HCT116 (cell line): ENCODE measurements at regions not wholly inside any gene's neighbourhood (a gene's known extent, or its start where the extent isn't known, plus 50 kb on each side); places are given as distances from the start of the nearest gene placed in this dataset.

Experiments used
- ATAC-seq: fragments of 200-7000 bp; cut with Tn5 transposase; 2 replicates; pipeline ENCODE4 v1.9.1; 2020; ENCODE audit warnings: mild to moderate bottlenecking, moderate library complexity
- BruUV-seq: library from RNA; stranded (reverse); fragments of 400-500 nt; replicated peaks from 2 replicates; lab custom pipeline; 2021; lab: Mats Ljungman, UMichigan
- CTCF ChIA-PET: fragments of 300-600 bp; sonication (Branson Sonifier 250); formaldehyde crosslinking; loops from one replicate; lab custom pipeline; 2021; ENCODE audit warnings: antibody characterized with exemption; lab: Charles Lee
- POLR2A ChIA-PET: fragments of 300-600, 350-600 bp; sonication (Branson Sonifier 250); formaldehyde crosslinking; loops from one replicate; lab custom pipeline; 2021; ENCODE audit warnings: antibody characterized with exemption; lab: Charles Lee
- RAD21 ChIA-PET, 2 experiments: fragments of 300-600 bp; sonication (Branson Sonifier 250); formaldehyde crosslinking; loops; one replicate each; lab custom pipeline; 2023; ENCODE audit warnings: low total read pairs in 2 of 2; ENCODE audit not compliant: uncharacterized antibody in 2 of 2, unreplicated experiment in 2 of 2, low non-redundant PET in 1 of 2; lab: Charles Lee
- DNase-seq: peaks from one replicate; pipeline ENCODE4 v3.0.0-alpha.2; 2010; ENCODE audit warnings: low read depth, low spot score
- H2AFZ ChIP-seq: fragments of 200-600 bp; shearing (Covaris generic), sonication (generic); 2 replicates; pipeline ENCODE4 v1.6.1; 2017; ENCODE audit warnings: low read depth, mixed run types, mixed read lengths, antibody characterized with exemption, low read length; ENCODE audit not compliant: poor library complexity, severe bottlenecking
- H3K27ac ChIP-seq: 2 replicates; pipeline ENCODE4 v1.5.1; 2012; ENCODE audit warnings: low read depth, low read length
- H3K27me3 ChIP-seq: fragments of 200-600 bp; sonication (generic); 2 replicates; pipeline ENCODE4 v1.6.1; 2016; ENCODE audit warnings: mixed run types, low read length, mixed read lengths; ENCODE audit not compliant: insufficient read depth
- H3K36me3 ChIP-seq, 2 experiments: fragments of 200-500 bp in 1 of 2; fragments of 200-600 bp in 1 of 2; sonication (Bioruptor generic) in 1 of 2; sonication (generic) in 1 of 2; 2 replicates each; pipeline versions ENCODE4 v1.5.1 to v1.6.1; 2014 to 2016; ENCODE audit warnings: low read length in 2 of 2, inconsistent platforms in 1 of 2, mixed read lengths in 1 of 2, mixed run types in 1 of 2; ENCODE audit not compliant: insufficient read depth in 2 of 2, control insufficient read depth in 1 of 2
- H3K4me1 ChIP-seq, 2 experiments: fragments of 200-600 bp in 1 of 2; sonication (generic) in 1 of 2; 2 replicates each; pipeline versions ENCODE4 v1.5.1 to v1.6.1; 2012 to 2017; ENCODE audit warnings: low read length in 2 of 2, inconsistent platforms in 1 of 2, mild to moderate bottlenecking in 1 of 2, mixed read lengths in 1 of 2, mixed run types in 1 of 2, moderate library complexity in 1 of 2; ENCODE audit not compliant: insufficient read depth in 2 of 2, control insufficient read depth in 1 of 2
- H3K4me2 ChIP-seq: fragments of 200-600 bp; sonication (generic); 2 replicates; pipeline ENCODE4 v1.6.1; 2017; ENCODE audit warnings: mixed run types, low read length, mixed read lengths
- H3K4me3 ChIP-seq, 2 experiments: fragments of 200-600 bp in 1 of 2; sonication (generic) in 1 of 2; replicated peaks in 1 of 2; 2 replicates each; pipeline ENCODE4 v1.5.1; 2011 to 2016; ENCODE audit warnings: low read length in 2 of 2, control low read depth in 1 of 2, low read depth in 1 of 2, mild to moderate bottlenecking in 1 of 2, mixed read lengths in 1 of 2, mixed run types in 1 of 2
- H3K79me2 ChIP-seq: fragments of 200-600 bp; sonication (generic); 2 replicates; pipeline ENCODE4 v1.6.1; 2017; ENCODE audit warnings: mild to moderate bottlenecking, mixed run types, low read length, moderate library complexity, mixed read lengths; ENCODE audit not compliant: insufficient read depth
- H3K9ac ChIP-seq: fragments of 200-600 bp; sonication (generic); 2 replicates; pipeline ENCODE4 v1.6.1; 2016; ENCODE audit warnings: low read length, mixed read lengths
- H3K9me2 ChIP-seq: fragments of 200-600 bp; sonication (generic), shearing (Covaris generic); 2 replicates; pipeline ENCODE4 v1.6.1; 2017; ENCODE audit warnings: mixed run types, mild to moderate bottlenecking, moderate library complexity; ENCODE audit not compliant: insufficient read depth
- H3K9me3 ChIP-seq, 2 experiments: fragments of 200-500 bp in 1 of 2; fragments of 200-600 bp in 1 of 2; sonication (Bioruptor generic) in 1 of 2; sonication (generic) in 1 of 2; 2 replicates each; pipeline ENCODE4 v1.6.1; 2014 to 2017; ENCODE audit warnings: low read length in 2 of 2, mixed read lengths in 2 of 2, inconsistent platforms in 1 of 2, low read depth in 1 of 2, mild to moderate bottlenecking in 1 of 2, mixed run types in 1 of 2, moderate library complexity in 1 of 2; ENCODE audit not compliant: control insufficient read depth in 1 of 2, insufficient read depth in 1 of 2
- H4K20me1 ChIP-seq: fragments of 200-600 bp; sonication (generic), shearing (Covaris generic); 2 replicates; pipeline ENCODE4 v1.6.1; 2017; ENCODE audit warnings: mixed run types, mild to moderate bottlenecking, moderate library complexity; ENCODE audit not compliant: insufficient read depth
- ATF3 ChIP-seq: IDR thresholded peaks from 2 replicates; pipeline ENCODE4 v1.6.1; 2012
- CTCF ChIP-seq, 3 experiments: fragments of 200-600 bp in 1 of 3; sonication (generic) in 1 of 3; IDR thresholded peaks in 2 of 3; conservative IDR thresholded peaks in 1 of 3; 2 replicates each; pipeline ENCODE4 v1.5.1; 2012 to 2017; ENCODE audit warnings: low read depth in 2 of 3, low read length in 2 of 3, antibody characterized with exemption in 1 of 3, borderline replicate concordance in 1 of 3, control low read depth in 1 of 3, mild to moderate bottlenecking in 1 of 3, mixed read lengths in 1 of 3, mixed run types in 1 of 3, moderate library complexity in 1 of 3; ENCODE audit not compliant: insufficient read depth in 1 of 3
- EGR1 ChIP-seq: IDR thresholded peaks from 2 replicates; pipeline ENCODE4 v1.6.1; 2012; ENCODE audit warnings: low read depth
- ELF1 ChIP-seq: IDR thresholded peaks from 2 replicates; pipeline ENCODE4 v1.6.1; 2012; ENCODE audit warnings: low read depth, borderline replicate concordance
- EZH2phosphoT487 ChIP-seq: fragments of 200-600 bp; IDR thresholded peaks from 2 replicates; pipeline ENCODE4 v1.6.1; 2018; ENCODE audit warnings: antibody characterized with exemption, borderline replicate concordance
- FOSL1 ChIP-seq: IDR thresholded peaks from 2 replicates; pipeline ENCODE4 v1.6.1; 2012; ENCODE audit warnings: low read depth
- JUND ChIP-seq: IDR thresholded peaks from 2 replicates; pipeline ENCODE4 v1.6.1; 2012
- MAX ChIP-seq: IDR thresholded peaks from 2 replicates; pipeline ENCODE4 v1.6.1; 2012
- POLR2A ChIP-seq: IDR thresholded peaks from 2 replicates; pipeline ENCODE4 v1.7.0; 2011; ENCODE audit warnings: borderline replicate concordance; ENCODE audit not compliant: insufficient read depth, insufficient read length; ENCODE audit errors: extremely low read depth
- POLR2AphosphoS5 ChIP-seq: IDR thresholded peaks from 2 replicates; pipeline ENCODE4 v1.6.1; 2011; ENCODE audit warnings: mild to moderate bottlenecking, low read depth, low read length, moderate library complexity
- RAD21 ChIP-seq: IDR thresholded peaks from 2 replicates; pipeline ENCODE4 v1.6.1; 2012; ENCODE audit warnings: low read depth, mild to moderate bottlenecking
- REST ChIP-seq: IDR thresholded peaks from 2 replicates; pipeline ENCODE4 v1.6.1; 2012; ENCODE audit warnings: low read depth
- SIN3A ChIP-seq: IDR thresholded peaks from 2 replicates; pipeline ENCODE4 v1.6.1; 2012; ENCODE audit warnings: low read depth
- SP1 ChIP-seq: IDR thresholded peaks from 2 replicates; pipeline ENCODE4 v1.6.1; 2012; ENCODE audit warnings: low read depth
- SRF ChIP-seq: IDR thresholded peaks from 2 replicates; pipeline ENCODE4 v1.6.1; 2012; ENCODE audit warnings: low read depth
- TCF7L2 ChIP-seq: IDR thresholded peaks from 2 replicates; pipeline ENCODE4 v1.7.0; 2011; ENCODE audit warnings: borderline replicate concordance, inconsistent platforms; ENCODE audit not compliant: insufficient read depth, insufficient read length; ENCODE audit errors: extremely low read depth
- YY1 ChIP-seq: IDR thresholded peaks from 2 replicates; pipeline ENCODE4 v1.6.1; 2011; ENCODE audit warnings: low read length, low read depth, moderate library complexity, mild to moderate bottlenecking; ENCODE audit not compliant: insufficient replicate concordance; ENCODE audit errors: extremely low read depth
- ZBTB33 ChIP-seq: IDR thresholded peaks from 2 replicates; pipeline ENCODE4 v1.6.1; 2011; ENCODE audit warnings: mild to moderate bottlenecking, low read length, moderate library complexity; ENCODE audit not compliant: insufficient replicate concordance; ENCODE audit errors: extremely low read depth
- ZFX ChIP-seq: fragments of 450-650 bp; IDR thresholded peaks from 2 replicates; pipeline ENCODE4 v1.6.1; 2017
- ZNF274 ChIP-seq: fragments of 200-500 bp; sonication (Bioruptor generic); IDR thresholded peaks from 2 replicates; pipeline ENCODE4 v1.6.1; 2014; ENCODE audit warnings: mild to moderate bottlenecking, low read depth, low read length, inconsistent platforms
- intact Hi-C: fragments of 100-400 bp; cut with micrococcal nuclease; formaldehyde crosslinking; loops from 2 replicates; pipeline ENCODE4 v1.10.0; 2022

GRCh38 chr16:59201821-59202220 lies 467.7 kb upstream of the GOT2 start:
- intact Hi-C loops, result no loop called here
- no peak for ATAC-seq

More at GRCh38 chr16:59201821-59202220, 467.7 kb upstream of the GOT2 start:
- H3K9me3 ChIP-seq, result peaks cover 0 to 18% of the 10 kb centered on the region in 2 experiments; a peak in 2 of 4 replicates
- H3K4me3 ChIP-seq, result no peak overlapping the region
- H3K4me2 ChIP-seq, result no peak overlapping the region
- H3K27ac ChIP-seq, result no peak overlapping the region
- H3K9ac ChIP-seq, result no peak overlapping the region
- H3K4me1 ChIP-seq, result no peaks in the 10 kb centered on the region
- POLR2A ChIA-PET, result no interaction called here
- H3K9me2 ChIP-seq, result no peaks in the 10 kb centered on the region
- no peak for DNase-seq
- TF ChIP-seq RAD21 (no peak), REST (no peak), EZH2phosphoT487 (no peak), ZBTB33 (no peak), CTCF (IDR thresholded peaks at IDR 0.05 in 2 of 3, conservative IDR thresholded peaks at IDR 0.05 in 1 of 3; ENCODE audit: borderline replicate concordance in 1 of 3, insufficient read depth in 1 of 3, low read depth in 2 of 3, low read length in 2 of 3) (no peak), TCF7L2 (no peak), JUND (no peak), POLR2A (no peak), MAX (no peak), FOSL1 (no peak), ZNF274 (no peak), ELF1 (no peak), POLR2AphosphoS5 (no peak), EGR1 (no peak), SP1 (no peak), ZFX (no peak), SIN3A (no peak), ATF3 (no peak), YY1 (no peak), SRF (no peak)
- CTCF ChIA-PET, result no interaction called here
- BruUV-seq, result no TSS peak
- no peak overlapping the region for H2AFZ ChIP-seq
- H3K36me3 ChIP-seq, result no peaks in the 10 kb centered on the region
- RAD21 ChIA-PET, result no interaction called here
- H3K27me3 ChIP-seq, result no peaks in the 10 kb centered on the region
- no peaks in the 10 kb centered on the region for H4K20me1 ChIP-seq
- H3K79me2 ChIP-seq, result no peaks in the 10 kb centered on the region
